K562 (cell line): ENCODE measurements at regions not wholly inside any gene's neighbourhood (a gene's known extent, or its start where the extent isn't known, plus 50 kb on each side); places are given as distances from the start of the nearest gene placed in this dataset.

Experiments
- ATAC-seq: fragments of 200-7000 bp; cut with Tn5 transposase; 3 replicates; pipeline ENCODE4 v1.9.1; 2020; ENCODE audit warnings: moderate library complexity
- BruUV-seq: library from RNA; stranded (reverse); fragments of 400-500 nt; replicated peaks from 2 replicates; lab custom pipeline; 2021; lab: Mats Ljungman, UMichigan
- CTCF ChIA-PET: fragments of 300-600 bp; formaldehyde crosslinking; extraction: SDS; loops from one replicate; lab custom pipeline; 2021; ENCODE audit warnings: low intra/inter-chr PET ratio; lab: Yijun Ruan, JAX
- POLR2A ChIA-PET: fragments of 300-600, 350-650 bp; sonication (Branson Sonifier 250); formaldehyde crosslinking; extraction: SDS; loops from one replicate; lab custom pipeline; 2021; ENCODE audit warnings: antibody characterized with exemption, inconsistent platforms; lab: Yijun Ruan, JAX
- DNase-seq, 4 experiments: peaks; one replicate each; pipeline versions ENCODE4 v3.0.0 to v3.0.0-alpha.2; 2011 to 2018; ENCODE audit warnings: low spot score in 3 of 4, mixed read lengths in 3 of 4; ENCODE audit errors: extremely low read depth in 1 of 4
- FAIRE-seq: peaks from 2 replicates; lab custom pipeline; 2011; peaks lifted over from hg19 to GRCh38; lab: Jason Lieb, UNC
- H2AFZ ChIP-seq: 2 replicates; pipeline ENCODE4 v1.6.0; 2011; ENCODE audit warnings: low read depth, low read length, control low read depth, inconsistent platforms
- H3K27ac ChIP-seq: fragments of 200-600 bp; 3 replicates; pipeline ENCODE4 v1.8.0; 2011; ENCODE audit warnings: low read depth, mild to moderate bottlenecking, control low read depth, inconsistent platforms, low read length, moderate library complexity, mixed read lengths; ENCODE audit errors: extremely low read depth
- H3K27me3 ChIP-seq, 2 experiments: fragments of 300-600 bp in 1 of 2; 2 replicates in 1 of 2; 3 replicates in 1 of 2; pipeline versions ENCODE4 v1.6.0 to v1.8.0; 2011; ENCODE audit warnings: inconsistent platforms in 2 of 2, low read length in 2 of 2, mild to moderate bottlenecking in 1 of 2, mixed read lengths in 1 of 2, moderate library complexity in 1 of 2; ENCODE audit not compliant: control insufficient read depth in 2 of 2, insufficient read depth in 2 of 2
- H3K36me3 ChIP-seq: fragments of 300-600 bp; 3 replicates; pipeline ENCODE4 v1.8.0; 2011; ENCODE audit warnings: mild to moderate bottlenecking, low read length, inconsistent platforms; ENCODE audit not compliant: control insufficient read depth, insufficient read depth
- H3K4me1 ChIP-seq, 2 experiments: fragments of 200-600 bp in 1 of 2; replicated peaks in 1 of 2; 2 replicates in 1 of 2; 3 replicates in 1 of 2; pipeline versions ENCODE4 v1.5.1 to v1.8.0; 2011; ENCODE audit warnings: inconsistent platforms in 2 of 2, low read length in 2 of 2, mild to moderate bottlenecking in 1 of 2, mixed read lengths in 1 of 2, moderate library complexity in 1 of 2; ENCODE audit not compliant: control insufficient read depth in 2 of 2, insufficient read depth in 2 of 2
- H3K4me2 ChIP-seq: 2 replicates; pipeline ENCODE4 v1.6.1; 2011; ENCODE audit warnings: low read length, control low read depth, inconsistent platforms, mixed read lengths; ENCODE audit not compliant: insufficient read depth
- H3K4me3 ChIP-seq: fragments of 200-600 bp; sonication (generic), shearing (Covaris generic); 2 replicates; pipeline ENCODE4 v1.5.1; 2016; ENCODE audit warnings: control low read depth, inconsistent platforms
- H3K79me2 ChIP-seq: fragments of 200-600 bp; 3 replicates; pipeline ENCODE4 v1.8.0; 2011; ENCODE audit warnings: low read length, inconsistent platforms; ENCODE audit not compliant: control insufficient read depth, insufficient read depth
- H3K9ac ChIP-seq, 2 experiments: 2 replicates each; pipeline versions ENCODE4 v1.6.0 to v1.6.1; 2011; ENCODE audit warnings: low read depth in 2 of 2, low read length in 2 of 2, control low read depth in 1 of 2, inconsistent platforms in 1 of 2, mild to moderate bottlenecking in 1 of 2, mixed read lengths in 1 of 2; ENCODE audit not compliant: insufficient read depth in 1 of 2
- H3K9me1 ChIP-seq: one replicate; pipeline ENCODE4 v1.6.0; 2011; ENCODE audit warnings: inconsistent platforms, mild to moderate bottlenecking, low read length, moderate library complexity; ENCODE audit not compliant: control insufficient read depth, insufficient read depth
- H3K9me3 ChIP-seq: replicated peaks from 2 replicates; pipeline ENCODE4 v1.5.1; 2011; ENCODE audit warnings: low read depth, low read length, inconsistent platforms; ENCODE audit not compliant: control insufficient read depth, insufficient read depth
- H4K20me1 ChIP-seq: replicated peaks from 2 replicates; pipeline ENCODE4 v1.6.1; 2011; ENCODE audit warnings: low read length, inconsistent platforms, mixed read lengths; ENCODE audit not compliant: control insufficient read depth, insufficient read depth
- ATF7 ChIP-seq: fragments of 450-650 bp; IDR thresholded peaks from 2 replicates; pipeline ENCODE4 v1.7.1; 2014; ENCODE audit warnings: mild to moderate bottlenecking, moderate library complexity
- CBFA2T3 ChIP-seq: fragments of 450-650 bp; IDR thresholded peaks from 2 replicates; pipeline ENCODE4 v1.6.1; 2017
- MAFG ChIP-seq: fragments of 450-650 bp; conservative IDR thresholded peaks from 2 replicates; pipeline ENCODE4 v1.6.1; 2016; ENCODE audit warnings: missing genetic modification characterization, missing compliant biosample characterization
- RBM14 ChIP-seq: fragments of 200-400 bp; formaldehyde crosslinking; IDR thresholded peaks from 2 replicates; pipeline ENCODE4 v1.6.1; 2018; ENCODE audit warnings: low read depth, mild to moderate bottlenecking, low read length, moderate library complexity, borderline replicate concordance; ENCODE audit not compliant: insufficient read depth
- ZNF253 ChIP-seq: fragments of 250-450 bp; sonication (Bioruptor Pico); conservative IDR thresholded peaks from 2 replicates; pipeline ENCODE4 v1.6.1; 2021; ENCODE audit warnings: mild to moderate bottlenecking
- WGBS: fragments of 100-300 bp; shearing (Covaris generic); methylation state at CpG from one replicate; pipeline ENCODE4 v1.1.6; 2016; ENCODE audit warnings: low coverage, mixed read lengths; ENCODE audit not compliant: insufficient coverage; ENCODE audit errors: missing lambda C conversion rate; 5-methylcytosine and 5-hydroxymethylcytosine counted together
- in situ Hi-C: fragments of 300-500 bp; cut with MboI; formaldehyde crosslinking; loops from 4 replicates; pipeline ENCODE4 v1.15.0; 2018; ENCODE audit warnings: inconsistent platforms, mixed read lengths
- intact Hi-C: fragments of 100-400 bp; cut with micrococcal nuclease; formaldehyde crosslinking; loops from 2 replicates; pipeline ENCODE4 v1.14.2; 2022
- TF ChIP-seq, protein P1 (sequence below): fragments of 450-650 bp; IDR thresholded peaks from 2 replicates; pipeline ENCODE4 v1.6.1; 2016; ENCODE audit warnings: low read depth, mild to moderate bottlenecking, moderate library complexity
- TF ChIP-seq, protein P2 (sequence below): fragments of 450-650 bp; formaldehyde crosslinking; IDR thresholded peaks from 2 replicates; pipeline ENCODE4 v1.4.0; 2020; ENCODE audit warnings: mild to moderate bottlenecking, moderate library complexity

DNA sequence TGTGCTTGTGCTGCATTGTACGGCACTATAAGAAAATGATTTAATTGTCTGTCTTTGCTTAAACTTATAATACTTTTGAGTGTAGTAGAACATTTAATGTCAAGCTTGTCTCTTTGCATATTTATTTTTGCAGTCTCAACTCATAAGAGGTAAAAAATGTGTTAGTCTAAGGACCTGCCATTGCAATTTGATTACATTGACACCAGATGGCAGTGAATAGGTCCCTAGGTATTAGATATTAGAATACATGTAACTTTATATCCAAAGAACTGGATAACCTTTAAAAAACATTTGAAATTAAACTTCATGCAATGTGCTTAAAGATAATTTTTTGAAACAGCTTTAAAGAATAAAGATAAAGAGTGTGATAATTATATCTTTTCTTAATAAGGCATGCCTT lies 1421.3 kb downstream of the OLFM4 start:
- DNase-seq (no peak), ATAC-seq (no peak), FAIRE-seq (no peak)
- Histone ChIP-seq H3K36me3 (no peaks in the 10 kb centered on the region), H3K4me1 (no peaks in the 10 kb centered on the region), H3K4me2 (no peak overlapping the region), H3K27ac (no peak overlapping the region), H2AFZ (no peak overlapping the region), H3K79me2 (no peaks in the 10 kb centered on the region), H3K9ac (no peak overlapping the region), H3K4me3 (no peak overlapping the region), H3K27me3 (no peaks in the 10 kb centered on the region), H3K9me3 (no peaks in the 10 kb centered on the region), H3K9me1 (no peaks in the 10 kb centered on the region), H4K20me1 (no peaks in the 10 kb centered on the region)
- TF ChIP-seq ZNF253 (CRISPR knock-in tag) (no peak), CBFA2T3 (no peak), ATF7 (no peak), RBM14 (no peak), MAFG (tag) (no peak)
- TF ChIP-seq, protein P1, sequence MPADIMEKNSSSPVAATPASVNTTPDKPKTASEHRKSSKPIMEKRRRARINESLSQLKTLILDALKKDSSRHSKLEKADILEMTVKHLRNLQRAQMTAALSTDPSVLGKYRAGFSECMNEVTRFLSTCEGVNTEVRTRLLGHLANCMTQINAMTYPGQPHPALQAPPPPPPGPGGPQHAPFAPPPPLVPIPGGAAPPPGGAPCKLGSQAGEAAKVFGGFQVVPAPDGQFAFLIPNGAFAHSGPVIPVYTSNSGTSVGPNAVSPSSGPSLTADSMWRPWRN = no peak
- TF ChIP-seq, protein P2, sequence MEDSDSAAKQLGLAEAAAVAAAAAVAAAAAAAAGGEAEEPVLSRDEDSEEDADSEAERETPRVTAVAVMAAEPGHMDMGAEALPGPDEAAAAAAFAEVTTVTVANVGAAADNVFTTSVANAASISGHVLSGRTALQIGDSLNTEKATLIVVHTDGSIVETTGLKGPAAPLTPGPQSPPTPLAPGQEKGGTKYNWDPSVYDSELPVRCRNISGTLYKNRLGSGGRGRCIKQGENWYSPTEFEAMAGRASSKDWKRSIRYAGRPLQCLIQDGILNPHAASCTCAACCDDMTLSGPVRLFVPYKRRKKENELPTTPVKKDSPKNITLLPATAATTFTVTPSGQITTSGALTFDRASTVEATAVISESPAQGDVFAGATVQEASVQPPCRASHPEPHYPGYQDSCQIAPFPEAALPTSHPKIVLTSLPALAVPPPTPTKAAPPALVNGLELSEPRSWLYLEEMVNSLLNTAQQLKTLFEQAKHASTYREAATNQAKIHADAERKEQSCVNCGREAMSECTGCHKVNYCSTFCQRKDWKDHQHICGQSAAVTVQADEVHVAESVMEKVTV (CRISPR knock-in tag) = no peak
- ChIA-PET POLR2A (no interaction called here), CTCF (no interaction called here)
- no TSS peak for BruUV-seq
- intact Hi-C loops = no loop called here
- no CpG with 5 or more reads among the region's 1 CpG for WGBS
- in situ Hi-C loops = no loop called here
